GM12892 (cell line): ENCODE measurements at regions not wholly inside any gene's neighbourhood (a gene's known extent, or its start where the extent isn't known, plus 50 kb on each side); places are given as distances from the start of the nearest gene placed in this dataset.

ENCODE experiments used
- POLR2A ChIP-seq: IDR thresholded peaks from 2 replicates; pipeline ENCODE4 v1.6.1; 2011; ENCODE audit warnings: low read depth, low read length, control low read depth
- POLR2AphosphoS5 ChIP-seq: IDR thresholded peaks from 2 replicates; pipeline ENCODE4 v1.6.1; 2011; ENCODE audit warnings: low read depth, low read length, control low read depth

DNA sequence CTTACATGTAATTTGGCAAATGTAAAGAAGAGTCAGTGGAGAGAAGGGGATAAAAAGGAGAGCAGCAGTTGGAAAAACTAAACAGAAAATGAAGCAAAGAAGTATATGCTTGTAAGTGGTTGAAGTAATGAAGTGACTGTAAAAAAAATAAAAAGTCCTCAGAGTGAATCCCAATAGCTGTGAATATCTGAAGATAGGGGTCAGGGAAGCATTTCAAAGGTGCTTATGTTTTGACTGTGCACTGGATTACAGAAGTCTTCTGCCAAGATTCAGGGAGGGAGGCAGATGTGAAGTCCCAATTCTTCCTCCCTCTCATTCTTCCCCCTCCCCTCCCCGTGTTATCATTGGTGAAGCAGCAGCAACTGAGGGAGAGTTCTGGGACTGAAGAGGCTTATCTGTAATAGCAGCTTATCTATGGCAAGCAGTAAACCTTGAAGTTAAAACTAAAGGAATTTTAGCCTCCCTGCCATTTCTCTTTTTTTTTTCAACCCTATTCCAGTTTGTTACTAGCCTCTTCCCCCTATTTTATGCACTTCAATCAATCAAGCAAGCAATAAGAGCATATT lies 597.9 kb downstream of the IGSF11 start:
- no peak for TF ChIP-seq POLR2A
- no peak for TF ChIP-seq POLR2AphosphoS5
